SH-SY5Y (cell line): ENCODE measurements at regions not wholly inside any gene's neighbourhood (a gene's known extent, or its start where the extent isn't known, plus 50 kb on each side); places are given as distances from the start of the nearest gene placed in this dataset.

Source experiments
- GATA2 ChIP-seq: IDR thresholded peaks from 2 replicates; pipeline ENCODE4 v1.6.1; 2011; ENCODE audit warnings: mild to moderate bottlenecking, low read depth, low read length
- GATA3 ChIP-seq: IDR thresholded peaks from 2 replicates; pipeline ENCODE4 v1.6.1; 2011; ENCODE audit warnings: low read depth, mild to moderate bottlenecking, low read length, moderate library complexity

- TF ChIP-seq GATA2 (no peak), GATA3 (no peak)
These were observed 136.0 kb upstream of the AHI1 start for GRCh38 chr6:135633573-135633972.
